ENCODE measurements at regions not wholly inside any gene's neighbourhood (a gene's known extent, or its start where the extent isn't known, plus 50 kb on each side); places are given as distances from the start of the nearest gene placed in this dataset.

GRCh38 chr9:135348076-135348787 is 131.3 kb upstream of the PPP1R26 start:
- H3K27me3 Mint-ChIP-seq (ENCODE audit: low read depth), result peaks cover 58% of the 10 kb centered on the region
- TF ChIP-seq CTCF (IDR thresholded peaks at IDR 0.05), result no peak
- no peaks in the 10 kb centered on the region for H3K4me1 Mint-ChIP-seq (ENCODE audit: low read depth)
- H3K36me3 Mint-ChIP-seq (ENCODE audit: low read depth), result no peaks in the 10 kb centered on the region
- peak; percentile 59 for DNase-seq (ENCODE audit: low spot score)
- H3K4me3 Mint-ChIP-seq (ENCODE audit: unreplicated experiment), result no peak overlapping the region
- H3K9me3 Mint-ChIP-seq (ENCODE audit: low read depth), result peaks cover 4% of the 10 kb centered on the region
- H3K27ac Mint-ChIP-seq (ENCODE audit: unreplicated experiment), result no peak overlapping the region

GRCh38 chr9:135348788-135349150 is 130.8 kb upstream of the PPP1R26 start:
- no peak overlapping the region for H3K27ac Mint-ChIP-seq (ENCODE audit: unreplicated experiment)
- peak; percentile 74 for DNase-seq (ENCODE audit: low spot score)
- no peak for TF ChIP-seq CTCF (IDR thresholded peaks at IDR 0.05)
- H3K4me3 Mint-ChIP-seq (ENCODE audit: unreplicated experiment), result no peak overlapping the region
- H3K9me3 Mint-ChIP-seq (ENCODE audit: low read depth), result peaks cover 4% of the 10 kb centered on the region
- H3K36me3 Mint-ChIP-seq (ENCODE audit: low read depth), result no peaks in the 10 kb centered on the region
- H3K4me1 Mint-ChIP-seq (ENCODE audit: low read depth), result no peaks in the 10 kb centered on the region
- peaks cover 60% of the 10 kb centered on the region for H3K27me3 Mint-ChIP-seq (ENCODE audit: low read depth)

GRCh38 chr9:135349212-135350002 is 130.2 kb upstream of the PPP1R26 start:
- H3K9me3 Mint-ChIP-seq (ENCODE audit: low read depth), result peaks cover 4% of the 10 kb centered on the region
- no peak overlapping the region for H3K27ac Mint-ChIP-seq (ENCODE audit: unreplicated experiment)
- no peaks in the 10 kb centered on the region for H3K36me3 Mint-ChIP-seq (ENCODE audit: low read depth)
- no peak for DNase-seq (ENCODE audit: low spot score)
- no peak for TF ChIP-seq CTCF (IDR thresholded peaks at IDR 0.05)
- no peak overlapping the region for H3K4me3 Mint-ChIP-seq (ENCODE audit: unreplicated experiment)
- H3K4me1 Mint-ChIP-seq (ENCODE audit: low read depth), result no peaks in the 10 kb centered on the region
- peaks cover 61% of the 10 kb centered on the region for H3K27me3 Mint-ChIP-seq (ENCODE audit: low read depth)

GRCh38 chr9:135350003-135350315 is 129.6 kb upstream of the PPP1R26 start:
- no peak for TF ChIP-seq CTCF (IDR thresholded peaks at IDR 0.05)
- H3K27ac Mint-ChIP-seq (ENCODE audit: unreplicated experiment), result no peak overlapping the region
- no peaks in the 10 kb centered on the region for H3K36me3 Mint-ChIP-seq (ENCODE audit: low read depth)
- H3K4me3 Mint-ChIP-seq (ENCODE audit: unreplicated experiment), result no peak overlapping the region
- peaks cover 4% of the 10 kb centered on the region for H3K9me3 Mint-ChIP-seq (ENCODE audit: low read depth)
- H3K27me3 Mint-ChIP-seq (ENCODE audit: low read depth), result peaks cover 57% of the 10 kb centered on the region
- H3K4me1 Mint-ChIP-seq (ENCODE audit: low read depth), result no peaks in the 10 kb centered on the region
- no peak for DNase-seq (ENCODE audit: low spot score)

GRCh38 chr9:135353935-135354334 is 125.6 kb upstream of the PPP1R26 start:
- no peak overlapping the region for H3K4me3 Mint-ChIP-seq (ENCODE audit: unreplicated experiment)

More at GRCh38 chr9:135353935-135354334, 125.6 kb upstream of the PPP1R26 start:
- H3K36me3 Mint-ChIP-seq (ENCODE audit: low read depth), result no peaks in the 10 kb centered on the region
- no peak for TF ChIP-seq CTCF (IDR thresholded peaks at IDR 0.05)
- H3K27ac Mint-ChIP-seq (ENCODE audit: unreplicated experiment), result no peak overlapping the region
- DNase-seq (ENCODE audit: low spot score), result no peak
- H3K4me1 Mint-ChIP-seq (ENCODE audit: low read depth), result no peaks in the 10 kb centered on the region
- H3K9me3 Mint-ChIP-seq (ENCODE audit: low read depth), result peaks cover 4% of the 10 kb centered on the region
- peaks cover 39% of the 10 kb centered on the region for H3K27me3 Mint-ChIP-seq (ENCODE audit: low read depth)
